AG08395 (cell line): ENCODE measurements at regions not wholly inside any gene's neighbourhood (a gene's known extent, or its start where the extent isn't known, plus 50 kb on each side); places are given as distances from the start of the nearest gene placed in this dataset.

ENCODE experiments used
- DNase-seq: peaks from one replicate; pipeline ENCODE4 v3.0.0; 2012; ENCODE audit warnings: mixed read lengths, low spot score

DNA sequence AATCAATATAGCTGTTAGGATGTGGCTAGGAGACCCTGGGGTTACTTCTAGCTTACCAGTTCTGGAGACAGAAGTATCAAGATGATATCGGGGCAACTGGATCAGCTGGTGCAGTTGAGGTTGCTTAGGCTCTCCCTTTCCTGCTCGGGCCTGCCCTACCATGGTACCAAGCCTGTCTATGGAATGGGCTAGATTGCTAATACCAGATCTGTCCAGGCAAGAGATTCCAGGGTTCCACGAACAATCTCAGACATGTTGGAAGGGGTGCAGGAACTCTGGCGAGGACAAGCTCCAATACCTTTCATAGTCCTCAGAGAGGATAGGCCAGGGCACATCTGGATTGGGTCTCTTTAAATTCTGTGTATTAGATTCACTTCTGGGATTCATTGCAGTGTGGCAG is 53.8 kb downstream of the ADM start:
- DNase-seq, result no peak

DNA sequence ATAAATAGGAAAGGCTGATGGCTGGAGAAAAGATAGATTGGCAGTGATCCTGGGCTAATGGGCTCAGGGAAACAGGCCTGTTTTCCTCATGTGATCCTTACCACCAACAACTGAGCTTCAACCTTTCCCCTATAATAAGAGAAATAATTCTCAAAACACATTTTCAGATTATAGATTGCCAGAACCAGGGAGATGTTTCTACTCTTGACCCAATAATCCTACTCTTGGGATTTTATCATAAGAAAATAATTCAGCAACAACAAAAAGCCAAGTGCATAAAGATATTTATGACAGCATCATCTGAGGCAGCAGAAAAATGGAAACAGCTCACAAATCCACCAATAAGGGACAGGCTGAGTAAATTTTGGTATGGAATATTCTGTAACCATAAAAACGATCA is 54.3 kb downstream of the ADM start:
- no peak for DNase-seq

DNA sequence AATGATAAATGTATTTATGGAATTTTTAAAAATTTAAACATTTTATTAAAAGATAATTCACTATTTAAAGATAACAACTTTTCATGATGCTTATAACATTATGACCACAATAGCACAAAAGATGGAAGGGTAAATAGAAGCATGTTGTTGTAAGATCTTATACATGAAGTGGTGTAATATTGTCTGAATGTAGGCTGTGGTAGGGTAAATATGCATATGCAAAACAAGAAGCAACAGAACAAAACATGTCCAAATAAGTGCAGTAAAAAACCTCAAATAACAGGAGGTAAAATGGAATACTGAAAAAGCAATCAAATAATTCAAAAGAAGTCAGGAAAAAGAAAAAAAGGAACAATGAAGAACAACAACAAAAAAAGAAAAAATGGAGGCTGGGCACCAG is 56.0 kb downstream of the ADM start:
- DNase-seq, result no peak

DNA sequence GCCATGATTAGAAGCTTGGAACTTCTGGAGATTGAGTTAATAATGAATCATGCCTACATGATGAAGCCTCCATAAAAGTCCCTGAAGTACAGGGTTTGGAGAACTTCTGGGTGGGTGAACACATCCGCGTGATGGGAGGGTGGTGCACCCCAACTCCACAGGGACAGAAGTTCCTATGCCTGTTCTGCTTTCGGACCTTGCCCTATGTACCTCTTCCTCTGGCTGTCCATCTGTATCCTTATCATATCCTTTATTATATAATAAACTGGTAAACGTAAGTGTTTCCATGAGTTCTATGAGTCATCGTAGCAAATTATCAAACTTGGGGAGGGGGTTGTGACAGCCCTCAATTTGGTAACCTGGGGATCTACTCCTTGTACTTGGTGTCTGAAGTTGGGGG is 60.2 kb downstream of the ADM start:
- DNase-seq, result no peak

DNA sequence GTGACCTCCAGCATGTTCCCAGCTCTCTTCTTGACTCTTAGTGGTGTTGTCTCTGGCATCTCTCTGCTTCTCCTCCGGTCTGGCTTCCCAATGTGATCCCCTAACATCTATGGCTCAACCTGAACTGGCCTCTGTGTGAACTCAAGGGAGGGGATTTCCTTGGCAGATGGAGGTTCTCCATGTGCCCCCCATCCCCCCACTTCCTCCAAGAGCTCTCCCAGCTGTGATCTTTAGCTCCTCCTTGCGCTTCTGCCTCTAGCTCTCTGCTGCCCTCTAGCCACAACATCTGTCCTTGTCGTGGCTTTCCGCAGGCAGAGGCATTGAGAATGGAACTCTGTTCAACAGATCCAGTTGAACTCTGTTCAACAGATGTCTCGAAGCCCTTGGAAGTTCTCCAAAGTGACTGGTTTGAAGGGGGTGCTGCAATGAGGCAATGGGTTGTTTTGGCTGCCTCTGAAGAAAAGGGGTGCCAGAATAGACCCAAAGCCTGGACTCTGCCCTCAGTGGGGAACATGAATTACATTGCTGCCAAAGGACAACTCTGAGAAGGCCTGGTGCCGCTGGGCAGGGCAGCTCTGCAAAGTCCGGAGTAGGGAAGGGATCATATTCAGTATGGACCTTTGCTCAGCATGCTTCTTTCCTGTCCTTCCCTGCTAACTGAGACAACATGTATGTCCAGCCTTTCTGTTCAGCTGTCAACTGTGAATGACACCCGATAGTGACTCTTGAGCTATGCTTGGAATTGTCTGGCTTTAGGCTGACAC is 61.9 kb downstream of the ADM start:
- DNase-seq, result peak; percentile 78

DNA sequence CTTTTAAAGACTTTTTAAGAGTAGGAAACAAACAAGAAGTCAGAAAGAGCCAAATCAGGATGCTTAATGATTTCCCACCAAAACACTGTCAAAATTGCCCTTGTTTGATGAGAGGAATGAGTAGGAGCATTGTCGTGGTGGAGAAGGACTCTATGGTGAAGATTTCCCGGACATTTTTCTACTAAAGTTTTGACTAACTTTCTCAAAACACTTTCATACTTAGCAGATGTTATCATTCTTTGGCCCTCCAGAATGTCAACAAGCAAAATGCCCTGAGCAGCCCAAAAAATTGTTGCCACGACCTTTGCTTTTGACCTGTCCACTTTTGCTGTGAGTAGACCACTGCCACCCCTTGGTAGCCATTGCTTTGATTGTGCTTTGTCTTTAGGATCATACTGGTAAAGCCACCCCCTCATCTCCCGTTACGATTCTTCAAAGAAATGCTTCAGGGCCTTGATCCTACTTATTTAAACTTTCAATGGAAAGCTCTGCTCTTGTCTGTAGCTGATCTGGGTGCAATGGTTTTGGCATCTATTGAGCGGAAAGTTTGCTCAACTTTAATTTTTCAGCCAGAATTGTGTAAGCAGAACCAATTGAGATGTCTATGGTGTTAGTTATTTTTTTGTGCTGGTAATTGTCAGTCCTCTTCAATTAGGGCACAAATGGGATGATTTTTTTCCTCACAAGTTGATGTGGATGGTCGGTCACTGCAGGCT is 67.2 kb downstream of the ADM start:
- DNase-seq, result no peak

DNA sequence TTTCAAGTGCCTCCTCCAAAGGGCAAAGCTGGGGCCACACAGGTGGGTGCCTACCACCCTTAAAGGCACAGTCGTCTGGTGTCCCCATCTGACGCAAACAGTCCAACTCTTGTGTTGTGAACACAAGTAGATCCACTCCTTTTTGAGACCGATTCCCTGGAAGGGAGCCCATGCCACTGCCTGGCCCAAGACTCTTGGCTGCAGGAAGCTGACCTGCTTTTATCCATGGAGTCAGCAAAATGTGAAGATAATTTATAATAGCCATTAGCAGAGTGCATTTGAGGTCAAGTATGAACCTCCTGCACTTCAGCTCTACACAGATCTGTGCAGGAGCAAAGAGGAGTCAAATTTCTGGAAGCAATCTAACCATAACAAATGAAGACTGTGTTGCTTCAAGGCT is 68.5 kb downstream of the ADM start:
- DNase-seq, result no peak

DNA sequence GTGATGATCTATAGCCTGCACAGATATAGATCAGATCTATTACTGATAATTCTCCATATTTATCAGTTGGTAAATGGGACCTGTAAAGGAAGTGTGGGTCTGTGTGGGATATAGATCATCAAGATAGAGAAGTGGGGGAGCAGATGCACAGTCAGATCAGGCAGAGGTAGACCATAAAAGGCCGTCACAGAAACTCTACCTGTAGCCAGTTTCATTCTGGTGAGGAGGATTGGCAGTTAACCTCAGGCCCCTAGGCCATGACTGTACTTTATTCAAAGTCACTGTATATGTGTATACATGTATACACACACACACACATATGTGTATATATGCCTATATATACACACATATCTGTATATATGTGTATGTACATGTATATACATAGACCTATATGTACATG is 69.1 kb downstream of the ADM start:
- DNase-seq, result no peak

DNA sequence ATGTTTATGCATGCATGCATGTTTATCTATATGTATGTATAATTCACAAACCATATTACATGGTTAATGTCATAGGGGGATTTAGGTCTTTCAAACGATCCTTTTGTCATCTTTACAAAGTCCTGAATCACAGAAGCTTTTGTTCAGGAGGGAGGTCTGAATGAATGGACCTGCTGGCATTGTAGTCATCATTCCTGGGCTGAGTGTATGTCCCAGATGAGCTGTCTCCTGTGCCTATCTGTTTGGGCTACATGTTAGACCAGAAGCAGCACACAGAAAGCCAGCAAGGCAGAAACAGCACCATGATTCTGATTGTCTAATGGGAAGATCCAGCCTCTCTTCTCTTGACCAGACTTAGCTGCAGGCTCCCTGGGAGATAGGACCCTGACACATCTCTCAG is 69.5 kb downstream of the ADM start:
- DNase-seq, result no peak

DNA sequence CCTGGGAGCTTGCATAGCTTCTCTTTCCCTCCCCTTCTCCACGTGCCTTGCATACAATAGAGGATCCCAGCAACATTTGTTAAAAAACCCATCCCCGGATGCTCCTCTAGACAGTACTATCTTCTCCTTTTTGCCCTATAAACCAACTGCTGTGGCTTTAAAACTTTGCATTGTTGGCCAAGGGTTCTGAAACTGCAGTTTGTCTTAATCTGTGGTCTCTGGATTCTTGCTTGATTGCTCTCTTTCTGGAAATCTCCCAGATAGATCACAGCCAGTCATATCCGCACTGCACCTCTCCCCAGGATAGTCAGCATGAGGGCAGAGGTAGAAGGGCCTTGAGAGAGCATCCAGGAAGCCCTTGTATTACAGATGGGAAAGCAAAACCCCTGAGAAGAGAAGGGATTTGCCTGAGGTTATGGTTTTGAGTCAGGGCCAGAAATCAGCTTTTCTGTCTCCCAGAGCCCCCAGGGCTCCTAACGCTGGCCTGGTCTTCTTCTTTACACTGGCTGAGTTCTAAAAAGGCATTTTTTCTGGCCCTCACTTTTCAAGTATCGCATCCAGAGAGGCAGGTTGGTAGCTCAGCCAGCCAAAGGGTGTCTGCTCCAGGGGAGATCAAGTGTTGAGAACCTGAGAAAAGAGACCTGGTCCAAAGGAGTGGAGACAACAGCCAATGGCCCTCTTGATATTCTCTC is 70.6 kb downstream of the ADM start:
- DNase-seq, result peak; percentile 82

DNA sequence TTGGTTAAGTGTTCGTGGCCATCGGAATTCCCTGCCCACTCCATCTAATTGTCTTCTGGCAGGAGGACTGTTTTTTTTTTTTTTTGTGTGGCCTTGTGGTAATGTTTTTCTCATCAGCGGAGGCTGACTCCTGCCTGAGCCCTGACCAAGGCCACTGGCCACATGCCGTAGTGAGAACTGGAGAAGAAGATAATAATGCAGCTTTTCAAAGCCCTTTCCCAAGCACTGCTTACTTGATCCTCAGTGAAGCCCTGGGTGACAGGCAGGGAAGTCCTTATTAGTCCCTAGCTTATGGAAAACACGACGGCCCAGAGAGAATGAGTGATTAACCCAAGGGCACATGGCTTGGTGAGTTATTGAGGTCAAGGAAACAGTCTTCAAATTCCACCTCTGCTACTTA is 71.2 kb downstream of the ADM start:
- DNase-seq, result no peak

DNA sequence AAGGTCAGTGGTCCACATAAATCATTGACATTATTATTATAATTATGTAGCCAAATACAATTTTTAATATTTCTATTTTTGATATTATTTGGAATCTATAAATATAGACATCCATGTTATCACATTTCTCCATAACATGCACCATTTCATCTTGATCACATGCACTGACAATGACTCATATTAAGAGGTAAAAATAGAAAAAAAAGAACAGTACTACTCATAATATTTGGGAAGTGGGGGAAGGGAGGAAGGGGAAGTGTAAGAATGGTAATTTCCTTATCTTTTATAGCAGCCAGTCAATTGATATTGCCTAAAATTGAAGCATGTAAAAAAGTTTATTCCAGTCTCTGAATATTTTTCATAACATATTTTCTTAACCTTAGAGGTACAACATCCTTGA is 72.3 kb downstream of the ADM start:
- DNase-seq, result no peak

DNA sequence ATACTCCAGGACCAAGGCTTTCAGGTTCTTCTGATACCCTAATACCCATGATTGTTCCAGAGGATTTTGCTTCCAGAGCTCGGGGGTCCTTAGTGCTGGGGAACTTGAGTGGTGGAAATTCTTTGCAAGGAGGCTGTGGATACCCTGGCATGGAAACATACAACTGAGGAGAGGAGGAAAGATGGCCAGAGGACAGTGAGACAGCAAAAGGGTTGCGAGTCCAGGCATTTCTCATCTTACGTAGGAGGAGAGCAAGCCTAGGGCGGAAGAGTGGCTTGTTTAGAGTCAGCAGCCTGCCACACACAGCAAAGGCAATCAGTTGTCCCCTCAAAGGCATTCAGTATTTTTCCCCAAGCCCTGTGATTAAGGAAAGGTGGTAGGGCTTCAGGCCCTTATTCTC is 73.5 kb downstream of the ADM start:
- no peak for DNase-seq

DNA sequence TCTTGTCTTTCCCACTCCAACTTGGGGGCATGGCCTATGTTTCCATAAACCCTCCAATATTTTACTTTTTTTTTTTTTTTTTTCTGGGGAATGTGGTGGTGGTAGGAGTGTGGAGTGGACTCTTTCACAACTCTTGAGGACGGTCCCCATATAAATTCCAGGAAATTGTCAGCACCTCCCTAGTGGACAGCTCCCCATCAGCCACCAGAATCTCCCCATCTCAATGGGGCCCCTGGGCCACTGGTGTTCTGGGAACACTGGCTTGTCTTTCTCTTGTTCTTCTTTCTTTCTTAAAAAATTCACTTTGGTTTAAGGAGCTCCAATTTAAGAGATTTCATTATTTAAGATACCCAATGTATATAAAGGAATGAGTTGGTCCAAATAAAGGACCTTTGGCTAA is 74.1 kb downstream of the ADM start:
- DNase-seq, result peak; percentile 56

DNA sequence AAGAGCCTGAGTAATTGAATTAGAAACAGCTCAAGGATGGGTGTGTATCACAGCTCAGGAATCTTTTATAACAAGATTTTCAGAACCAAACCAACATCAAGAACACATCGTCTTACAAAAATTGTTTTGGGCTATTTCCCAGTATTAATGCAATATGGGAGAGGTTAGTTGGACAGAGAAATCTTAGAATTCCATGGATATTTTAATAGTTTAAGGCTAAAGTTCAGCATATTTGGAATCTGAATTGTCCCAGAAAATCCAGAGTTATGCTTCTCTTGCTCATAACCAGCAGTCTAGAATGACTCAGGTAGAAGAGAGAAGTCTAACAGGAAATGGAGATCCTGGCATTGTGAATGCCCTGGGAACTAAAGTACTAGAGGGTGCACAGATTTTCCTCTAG is 74.6 kb downstream of the ADM start:
- DNase-seq, result peak; percentile 56

DNA sequence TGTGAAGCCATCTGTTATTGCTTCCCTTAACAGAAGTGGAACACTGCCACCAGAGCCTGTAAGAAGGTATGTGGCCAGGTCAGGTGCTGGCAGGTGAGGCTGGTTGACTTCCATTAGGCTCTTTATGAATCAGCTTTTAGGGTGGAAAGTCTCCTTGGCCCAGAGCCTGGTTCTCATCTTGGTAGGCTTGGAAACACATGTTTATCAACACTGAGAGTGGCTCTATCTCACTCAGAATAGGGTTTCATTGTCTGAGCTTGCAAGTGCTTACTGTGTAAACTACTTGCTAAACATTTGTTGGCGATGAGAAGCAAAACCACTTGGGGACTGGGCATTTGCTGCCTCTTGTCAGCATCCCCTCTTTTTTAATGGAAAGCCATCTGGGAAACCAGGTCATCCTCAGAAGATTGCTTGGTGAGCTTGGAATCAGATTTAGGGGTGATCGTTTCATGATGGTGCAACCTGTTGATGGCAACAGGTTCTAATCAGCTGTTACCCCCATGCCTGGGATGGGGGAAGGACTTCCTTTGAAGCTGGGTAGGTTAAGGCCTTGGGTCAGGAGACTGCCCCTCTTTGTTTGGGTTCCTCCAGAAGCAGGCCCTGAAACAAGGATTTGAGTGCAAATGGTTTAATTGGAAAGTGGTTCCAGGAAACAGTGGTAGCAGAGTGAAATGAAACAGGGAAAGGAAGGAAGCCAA is 75.0 kb upstream of the AMPD3 start:
- no peak for DNase-seq

DNA sequence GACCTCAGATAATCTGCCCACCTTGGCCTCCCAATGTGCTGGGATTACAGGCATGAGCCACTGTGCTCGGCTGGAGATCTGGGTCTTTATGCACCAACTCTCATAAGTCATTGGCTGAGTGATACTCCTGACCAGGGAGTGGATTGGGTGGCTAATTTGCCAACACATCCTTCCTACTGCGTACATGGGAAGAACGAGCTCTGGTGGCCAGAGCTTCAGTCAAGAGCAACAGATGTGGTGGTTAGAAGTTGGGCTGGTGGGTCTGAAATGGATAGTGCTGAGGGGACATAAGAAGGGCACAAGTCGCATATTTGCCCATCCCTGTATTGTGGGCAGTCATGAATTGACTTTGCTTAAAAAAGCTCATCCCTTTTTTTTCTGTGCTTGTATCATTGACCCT is 74.1 kb upstream of the AMPD3 start:
- DNase-seq, result no peak

DNA sequence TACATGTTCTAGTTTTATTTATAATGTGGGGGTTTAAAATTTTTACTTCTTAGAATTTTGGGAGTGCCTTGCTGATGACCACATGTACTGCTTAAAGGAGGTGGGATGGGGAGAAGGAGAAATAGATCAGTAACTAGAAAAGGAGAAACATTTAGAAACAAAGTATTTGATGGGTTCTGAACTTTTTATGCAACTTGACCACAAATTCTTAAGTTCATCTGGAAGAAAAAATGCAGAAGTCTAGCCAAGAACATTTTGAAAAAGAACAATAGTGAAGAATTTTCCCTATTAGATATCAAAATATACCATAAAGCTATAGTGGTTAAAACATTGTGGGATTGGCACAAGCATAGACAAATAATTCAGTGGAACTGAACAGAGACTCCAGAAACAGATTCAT is 73.3 kb upstream of the AMPD3 start:
- DNase-seq, result no peak

DNA sequence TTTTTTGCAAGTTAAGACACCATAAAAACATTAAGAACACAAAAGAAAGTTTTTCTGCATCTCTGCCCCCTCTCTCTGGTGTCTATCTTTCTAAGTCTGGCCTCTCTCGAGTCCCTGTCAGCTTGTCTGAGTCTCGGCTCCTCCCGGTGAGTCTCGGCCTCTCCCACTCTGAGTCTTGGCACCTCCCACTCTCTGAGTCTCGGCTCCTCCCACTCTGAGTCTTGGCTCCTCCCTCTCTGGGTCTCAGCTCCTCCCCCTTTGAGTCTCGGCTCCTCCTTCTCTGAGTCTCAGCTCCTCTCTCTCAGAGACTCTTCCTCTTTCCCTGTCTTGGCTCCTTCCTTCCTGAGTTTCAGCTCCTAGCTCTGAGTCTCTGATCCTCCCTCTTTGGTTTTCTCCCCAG is 72.5 kb upstream of the AMPD3 start:
- DNase-seq, result no peak

DNA sequence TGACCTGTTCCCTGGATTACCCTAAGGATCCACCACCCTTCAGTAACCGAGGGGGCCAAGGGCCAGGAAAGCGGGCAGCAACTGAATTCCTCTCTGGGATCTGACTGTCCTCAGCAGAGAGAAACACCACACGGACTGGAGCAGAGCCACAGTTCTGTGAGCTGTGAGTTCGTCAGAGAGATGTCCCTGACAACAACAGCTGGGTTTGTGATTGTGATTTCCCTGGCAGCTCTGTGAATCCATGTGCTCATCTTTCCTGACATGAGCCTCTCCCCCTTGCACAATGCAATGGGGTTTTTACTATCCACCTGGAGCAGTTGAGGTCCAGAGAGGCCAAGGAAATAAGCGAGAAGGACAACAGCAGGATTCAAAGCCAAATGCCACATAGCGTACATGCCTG is 69.4 kb upstream of the AMPD3 start:
- peak; percentile 67 for DNase-seq

DNA sequence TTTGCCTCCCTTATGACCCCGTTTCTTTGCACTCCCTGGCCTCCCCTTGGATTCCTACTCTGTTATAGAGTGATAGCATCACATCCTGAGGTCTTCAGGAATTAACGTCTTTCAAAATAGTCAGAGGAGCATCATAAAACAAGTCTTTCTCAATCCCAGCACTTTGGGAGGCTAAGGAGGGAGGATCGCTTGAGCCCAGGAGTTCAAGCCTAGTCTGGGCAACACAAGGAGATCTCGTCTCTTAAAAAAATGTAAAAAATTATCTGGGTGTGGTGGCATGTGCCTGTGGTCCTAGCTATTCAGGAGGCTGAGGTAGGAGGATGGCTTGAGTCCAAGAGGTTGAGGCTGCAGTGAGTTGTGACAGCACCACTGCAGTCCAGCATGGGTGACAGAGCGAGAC is 68.7 kb upstream of the AMPD3 start:
- DNase-seq, result no peak

DNA sequence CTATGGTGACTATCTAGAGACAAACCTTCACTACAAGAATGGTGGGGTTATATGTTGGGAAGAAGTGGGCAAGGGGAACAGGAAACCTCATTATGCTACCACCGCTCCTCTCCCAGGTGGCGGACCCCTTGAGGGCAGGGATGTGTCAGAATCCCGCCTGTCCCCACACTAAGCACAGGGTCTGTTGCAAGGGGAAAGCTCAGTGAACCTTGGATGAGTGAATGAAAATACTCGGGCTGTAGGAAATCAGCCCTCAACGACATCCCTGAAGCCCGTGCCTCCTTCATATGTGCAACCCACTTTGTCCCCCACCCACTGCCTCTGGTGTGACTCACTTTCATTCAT is 68.2 kb upstream of the AMPD3 start:
- DNase-seq, result no peak
